ENCODE measurements at regions not wholly inside any gene's neighbourhood (a gene's known extent, or its start where the extent isn't known, plus 50 kb on each side); places are given as distances from the start of the nearest gene placed in this dataset.

- H3K27me3 ChIP-seq (ENCODE audit: control insufficient read depth in 1 of 2, insufficient read depth in 2 of 2, low read length in 2 of 2): peaks cover 0 to 24% of the 10 kb centered on the region in 2 experiments; a peak in 4 of 5 replicates
- no peaks in the 10 kb centered on the region for H3K79me2 ChIP-seq (ENCODE audit: insufficient read depth, low read length)
- POLR2A ChIA-PET: no interaction called here
- no peaks in the 10 kb centered on the region for H3K36me3 ChIP-seq (replicated peaks in 1 of 2; ENCODE audit: control insufficient read depth in 1 of 2, insufficient read depth in 2 of 2, low read length in 2 of 2)
- H4K20me1 ChIP-seq (ENCODE audit: insufficient read depth, low read length): no peaks in the 10 kb centered on the region
- H3K4me1 ChIP-seq (ENCODE audit: insufficient read depth, low read length): no peaks in the 10 kb centered on the region
- no peak overlapping the region for H3K9ac ChIP-seq (ENCODE audit: insufficient read depth, low read depth, low read length)
- no peak overlapping the region for H3K27ac ChIP-seq (ENCODE audit: extremely low read length, insufficient read depth, low read length)
- H3K4me2 ChIP-seq (ENCODE audit: low read depth, low read length): no peak overlapping the region
- no peaks in the 10 kb centered on the region for H3K9me3 ChIP-seq (ENCODE audit: low read length)
- FAIRE-seq (no peak), ATAC-seq (no peak), DNase-seq (ENCODE audit: low spot score) (no peak)
- H3K4me3 ChIP-seq (replicated peaks in 1 of 3; ENCODE audit: insufficient read depth in 1 of 3, low read depth in 2 of 3, low read length in 3 of 3): no peak overlapping the region
- no TSS peak for BruUV-seq (replicated peaks)
- intact Hi-C loops (cut with micrococcal nuclease; ENCODE audit: unreplicated experiment): no loop called here
- CTCF ChIA-PET (ENCODE audit: low intra/inter-chr PET ratio, low total read pairs): no interaction called here
- H2AFZ ChIP-seq (ENCODE audit: low read length): no peak overlapping the region
- in situ Hi-C loops (cut with HindIII; ENCODE audit: extremely low pct_ligation_motif_present, low pct_unique_long_range_greater_than_20kb): no loop called here
- no peak for TF ChIP-seq ZBED4 (CRISPR knock-in tag; IDR thresholded peaks at IDR 0.05; ENCODE audit: borderline replicate concordance)
- no peak for TF ChIP-seq ZNF253 (CRISPR knock-in tag; IDR thresholded peaks at IDR 0.05; ENCODE audit: borderline replicate concordance)
- TF ChIP-seq SETDB1 (CRISPR knock-in tag; IDR thresholded peaks at IDR 0.05; ENCODE audit: borderline replicate concordance): no peak
- no peak for TF ChIP-seq PATZ1 (CRISPR knock-in tag; IDR thresholded peaks at IDR 0.05)
- no peak for TF ChIP-seq ZNF512B (CRISPR knock-in tag; IDR thresholded peaks at IDR 0.05; ENCODE audit: borderline replicate concordance)
- no peak for TF ChIP-seq IRF9 (CRISPR knock-in tag; IDR thresholded peaks at IDR 0.05; ENCODE audit: borderline replicate concordance)
- TF ChIP-seq PAF1 (CRISPR knock-in tag; IDR thresholded peaks at IDR 0.05): no peak
- no peak for TF ChIP-seq ZNF597 (CRISPR knock-in tag; IDR thresholded peaks at IDR 0.05)
- TF ChIP-seq ZNF747 (CRISPR knock-in tag; IDR thresholded peaks at IDR 0.05; ENCODE audit: borderline replicate concordance): no peak
- no peak for TF ChIP-seq ZFYVE20 (CRISPR knock-in tag; IDR thresholded peaks at IDR 0.05; ENCODE audit: borderline replicate concordance, low read depth)
- no peak for TF ChIP-seq KDM6A (CRISPR knock-in tag; IDR thresholded peaks at IDR 0.05; ENCODE audit: low read depth)
- no peak for TF ChIP-seq NCOA1 (CRISPR knock-in tag; IDR thresholded peaks at IDR 0.05)
- no peak for TF ChIP-seq KDM5B (CRISPR knock-in tag; IDR thresholded peaks at IDR 0.05; ENCODE audit: borderline replicate concordance)
These were observed 124.1 kb downstream of the SP3 start for GRCh38 chr2:173841110-173841509.

All from HepG2 (cell line).